Transverse colon (tissue), 4 donors: ENCODE measurements at regions not wholly inside any gene's neighbourhood (a gene's known extent, or its start where the extent isn't known, plus 50 kb on each side); places are given as distances from the start of the nearest gene placed in this dataset.

Experiments used
- DNase-seq: peaks from one replicate; pipeline ENCODE4 v3.0.0-alpha.2; 2019
- H3K27ac ChIP-seq, 4 donors: fragments of 200-600 bp; sonication (generic); 2 replicates each; pipeline ENCODE4 v1.5.1; 2016 to 2018; ENCODE audit warnings: inconsistent platforms in 4 of 4
- H3K27me3 ChIP-seq: fragments of 200-600 bp; sonication (generic); 2 replicates; pipeline ENCODE4 v1.5.1; 2017; ENCODE audit warnings: inconsistent platforms
- H3K36me3 ChIP-seq, 4 donors: fragments of 200-600 bp; sonication (generic); 2 replicates each; pipeline ENCODE4 v1.5.1; 2017 to 2019; ENCODE audit warnings: inconsistent platforms in 4 of 4
- H3K4me1 ChIP-seq, 4 donors: fragments of 200-600 bp; sonication (generic); 2 replicates each; pipeline ENCODE4 v1.5.1; 2017 to 2020; ENCODE audit warnings: inconsistent platforms in 4 of 4
- H3K4me3 ChIP-seq, 4 donors: fragments of 200-600 bp; sonication (generic); 1 replicate in 1 of 4; 2 replicates in 3 of 4; pipeline versions ENCODE4 v1.5.1 to v1.6.1; 2017 to 2019; ENCODE audit warnings: inconsistent platforms in 4 of 4
- H3K9me3 ChIP-seq, 2 donors: fragments of 200-600 bp; sonication (generic); 2 replicates each; pipeline ENCODE4 v1.5.1; 2017 to 2019; ENCODE audit warnings: inconsistent platforms in 2 of 2
- EP300 ChIP-seq: sonication (generic); formaldehyde crosslinking; IDR thresholded peaks from one replicate; pipeline ENCODE4 v1.6.1; 2017; ENCODE audit warnings: antibody characterized with exemption, low read depth
- POLR2A ChIP-seq: fragments of 450-650 bp; IDR thresholded peaks from one replicate; pipeline ENCODE4 v1.6.1; 2016; ENCODE audit warnings: antibody characterized with exemption, mild to moderate bottlenecking, moderate library complexity
- POLR2AphosphoS5 ChIP-seq, 3 donors: sonication (generic); formaldehyde crosslinking; IDR thresholded peaks; one replicate each; pipeline ENCODE4 v1.6.1; 2016; ENCODE audit warnings: antibody characterized with exemption in 3 of 3
- WGBS, 2 donors: methylation state at CpG; one replicate each; pipeline ENCODE4 v1.1.5; 2018; ENCODE audit warnings: low coverage in 1 of 2; 5-methylcytosine and 5-hydroxymethylcytosine counted together
- in situ Hi-C, 4 donors: fragments of 200-750 bp; cut with MboI; loops; one replicate each; pipeline versions ENCODE4 v1.15.0 to v1.15.1; 2017; ENCODE audit warnings: low sequenced_read_pairs in 3 of 4, low pct_ligation_motif_present in 1 of 4, low pct_unique_long_range_greater_than_20kb in 1 of 4
- intact Hi-C: fragments of 100-400 bp; cut with DNase I; formaldehyde crosslinking; loops from one replicate; pipeline ENCODE4 v1.15.1; 2023; ENCODE audit warnings: low total_unique reads
- TF ChIP-seq, protein P1 (sequence below), 5 experiments: fragments of 200-600 bp in 3 of 5; fragments of 450-650 bp in 2 of 5; sonication (generic) in 3 of 5; IDR thresholded peaks; 1 replicate in 2 of 5; 2 replicates in 3 of 5; pipeline ENCODE4 v1.5.1; 2016 to 2017; ENCODE audit warnings: antibody characterized with exemption in 5 of 5, inconsistent platforms in 3 of 5, mild to moderate bottlenecking in 2 of 5, moderate library complexity in 1 of 5

DNA sequence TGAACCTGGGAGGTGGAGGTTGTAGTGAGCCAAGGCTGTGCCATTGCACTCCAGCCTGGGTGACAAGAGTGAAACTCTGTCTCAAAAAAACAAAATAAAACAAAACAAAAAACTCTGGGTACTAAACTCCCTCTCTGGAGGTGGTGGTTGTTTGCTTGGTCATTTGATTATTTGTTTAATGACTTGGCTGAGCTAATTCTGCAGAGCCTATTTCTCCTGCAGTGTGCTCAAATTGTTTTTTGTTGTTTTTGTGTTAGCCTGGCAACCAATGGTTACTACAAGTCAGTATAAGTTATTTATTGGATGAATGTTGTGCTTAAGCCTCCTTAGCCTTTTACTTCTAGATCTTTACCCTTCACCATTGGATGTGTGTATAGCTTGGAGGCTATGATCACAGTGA lies 387.5 kb downstream of the ADCYAP1 start:
- Histone ChIP-seq H3K4me3 (no peak overlapping the region), H3K9me3 (no peaks in the 10 kb centered on the region), H3K4me1 (no peaks in the 10 kb centered on the region), H3K27me3 (no peaks in the 10 kb centered on the region), H3K36me3 (no peaks in the 10 kb centered on the region), H3K27ac (no peak overlapping the region)
- no peak for DNase-seq
- intact Hi-C loops, result no loop called here
- TF ChIP-seq EP300 (no peak), POLR2AphosphoS5 (IDR thresholded peaks at IDR 0.05) (no peak), POLR2A (no peak)
- TF ChIP-seq, protein P1, sequence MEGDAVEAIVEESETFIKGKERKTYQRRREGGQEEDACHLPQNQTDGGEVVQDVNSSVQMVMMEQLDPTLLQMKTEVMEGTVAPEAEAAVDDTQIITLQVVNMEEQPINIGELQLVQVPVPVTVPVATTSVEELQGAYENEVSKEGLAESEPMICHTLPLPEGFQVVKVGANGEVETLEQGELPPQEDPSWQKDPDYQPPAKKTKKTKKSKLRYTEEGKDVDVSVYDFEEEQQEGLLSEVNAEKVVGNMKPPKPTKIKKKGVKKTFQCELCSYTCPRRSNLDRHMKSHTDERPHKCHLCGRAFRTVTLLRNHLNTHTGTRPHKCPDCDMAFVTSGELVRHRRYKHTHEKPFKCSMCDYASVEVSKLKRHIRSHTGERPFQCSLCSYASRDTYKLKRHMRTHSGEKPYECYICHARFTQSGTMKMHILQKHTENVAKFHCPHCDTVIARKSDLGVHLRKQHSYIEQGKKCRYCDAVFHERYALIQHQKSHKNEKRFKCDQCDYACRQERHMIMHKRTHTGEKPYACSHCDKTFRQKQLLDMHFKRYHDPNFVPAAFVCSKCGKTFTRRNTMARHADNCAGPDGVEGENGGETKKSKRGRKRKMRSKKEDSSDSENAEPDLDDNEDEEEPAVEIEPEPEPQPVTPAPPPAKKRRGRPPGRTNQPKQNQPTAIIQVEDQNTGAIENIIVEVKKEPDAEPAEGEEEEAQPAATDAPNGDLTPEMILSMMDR (IDR thresholded peaks at IDR 0.05), result no peak
- in situ Hi-C loops, result no loop called here

DNA sequence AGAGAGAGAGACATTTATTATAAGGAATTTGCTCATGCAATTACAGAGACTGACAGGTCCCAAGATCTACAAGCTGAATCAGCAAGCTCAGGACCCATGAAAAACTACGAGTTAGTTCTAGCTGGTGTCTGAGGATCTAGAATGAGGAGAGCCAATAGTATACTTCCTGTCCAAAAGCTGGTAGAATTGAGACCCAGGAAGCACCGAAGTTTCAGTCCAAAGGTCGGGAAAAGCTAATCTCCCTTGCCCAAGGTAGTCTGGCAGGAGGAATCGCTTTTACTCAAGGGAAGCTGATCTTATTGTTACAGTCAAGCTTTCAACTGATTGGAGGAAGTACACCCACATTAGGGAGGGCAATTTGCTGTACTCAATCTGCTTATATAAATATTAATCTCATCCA lies 389.6 kb downstream of the ADCYAP1 start:
- Histone ChIP-seq H3K27me3 (no peaks in the 10 kb centered on the region), H3K9me3 (no peaks in the 10 kb centered on the region), H3K27ac (no peak overlapping the region), H3K36me3 (no peaks in the 10 kb centered on the region), H3K4me1 (no peaks in the 10 kb centered on the region), H3K4me3 (no peak overlapping the region)
- 56 to 80% methylated on average over 1 to 4 of the region's 4 CpGs for WGBS, 2 donors
- DNase-seq, result no peak
- in situ Hi-C loops (no loop called here), intact Hi-C loops (no loop called here)
- TF ChIP-seq EP300 (no peak), POLR2A (no peak), POLR2AphosphoS5 (IDR thresholded peaks at IDR 0.05) (no peak)
- TF ChIP-seq, protein P1 (IDR thresholded peaks at IDR 0.05), result no peak

DNA sequence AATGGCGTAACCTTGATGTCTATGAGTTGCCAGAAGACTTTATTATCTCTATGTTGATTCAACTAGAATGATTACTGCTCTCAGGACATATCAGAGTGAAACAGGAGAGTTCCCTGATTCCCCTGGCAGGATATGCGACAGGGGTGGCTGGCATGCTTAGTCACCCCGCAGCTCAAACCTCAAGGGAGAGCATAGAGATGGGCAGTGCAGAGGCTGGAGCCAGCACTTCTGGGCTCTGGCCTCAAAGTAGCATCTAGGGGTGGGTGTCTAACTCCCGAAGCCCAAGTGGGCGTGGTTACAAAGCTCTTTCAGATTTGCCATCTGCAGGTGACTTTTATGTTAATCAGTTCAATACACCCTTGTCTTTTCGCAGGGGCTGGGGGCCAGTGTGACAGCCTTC lies 391.6 kb downstream of the ADCYAP1 start:
- in situ Hi-C loops (no loop called here), intact Hi-C loops (no loop called here)
- Histone ChIP-seq H3K27me3 (no peaks in the 10 kb centered on the region), H3K4me3 (no peak overlapping the region), H3K9me3 (peaks cover 0 to 4% of the 10 kb centered on the region in 2 donors), H3K4me1 (no peaks in the 10 kb centered on the region), H3K36me3 (no peaks in the 10 kb centered on the region), H3K27ac (no peak overlapping the region)
- TF ChIP-seq EP300 (no peak), POLR2A (no peak), POLR2AphosphoS5 (IDR thresholded peaks at IDR 0.05) (no peak)
- TF ChIP-seq, protein P1 (IDR thresholded peaks at IDR 0.05), result no peak
- 78 to 81% methylated on average over 2 to 6 of the region's 6 CpGs for WGBS, 2 donors
- DNase-seq, result no peak

DNA sequence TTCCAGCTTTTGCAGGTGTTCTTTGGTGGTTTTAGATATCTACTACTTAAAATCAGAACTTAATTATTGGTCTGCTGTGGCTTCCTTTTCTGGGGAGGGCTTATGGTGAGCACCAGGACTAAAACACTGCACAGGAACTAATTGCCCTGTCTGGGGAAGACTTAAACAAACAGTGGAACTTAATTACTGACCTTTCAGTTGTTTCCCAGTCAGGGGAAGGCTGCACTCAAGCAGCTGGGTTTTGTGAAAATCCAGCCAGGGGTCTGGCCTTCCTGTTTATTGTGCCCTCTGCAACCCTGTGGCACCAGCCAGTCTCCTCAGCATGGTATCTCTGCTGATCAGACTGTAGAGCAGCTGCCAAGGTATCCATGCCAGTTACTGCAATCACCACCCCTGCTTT lies 398.2 kb downstream of the ADCYAP1 start:
- intact Hi-C loops (no loop called here), in situ Hi-C loops (no loop called here)
- Histone ChIP-seq H3K4me3 (no peak overlapping the region), H3K27ac (no peak overlapping the region), H3K27me3 (no peaks in the 10 kb centered on the region), H3K9me3 (peaks cover 0 to 4% of the 10 kb centered on the region in 2 donors), H3K4me1 (no peaks in the 10 kb centered on the region), H3K36me3 (no peaks in the 10 kb centered on the region)
- TF ChIP-seq POLR2A, result no peak
- TF ChIP-seq, protein P1 (IDR thresholded peaks at IDR 0.05), result no peak
- no peak for TF ChIP-seq EP300
- no peak for TF ChIP-seq POLR2AphosphoS5 (IDR thresholded peaks at IDR 0.05)
- DNase-seq, result no peak
